ENCODE measurements at regions not wholly inside any gene's neighbourhood (a gene's known extent, or its start where the extent isn't known, plus 50 kb on each side); places are given as distances from the start of the nearest gene placed in this dataset.

DNA sequence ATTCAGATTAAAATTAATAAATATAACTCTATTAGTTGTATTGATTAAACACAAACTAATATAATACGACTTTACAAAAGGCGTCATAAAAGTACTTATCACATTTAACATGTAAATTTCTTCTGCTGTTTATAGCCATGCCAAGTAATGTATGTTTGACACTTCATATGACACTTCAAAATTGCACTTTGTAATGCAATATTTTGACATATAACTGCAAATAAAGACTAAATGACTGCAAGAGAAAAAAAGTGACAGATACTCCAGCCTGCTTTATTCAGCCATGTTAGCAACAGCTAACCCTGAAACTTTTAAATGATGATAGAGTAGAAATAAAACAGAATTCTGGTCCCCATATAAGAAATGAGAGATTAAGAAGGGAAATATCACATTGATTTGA is 1238.0 kb downstream of the MRPL39 start:
- in situ Hi-C loops (cut with HindIII; ENCODE audit: low pct_unique_long_range_greater_than_20kb, low sequenced_read_pairs), result no loop called here
- no peak for DNase-seq (ENCODE audit: low read depth)

- in situ Hi-C loops (cut with HindIII; ENCODE audit: low pct_unique_long_range_greater_than_20kb, low sequenced_read_pairs), result no loop called here
Measured at GRCh38 chr21:24367936-24368335, 1239.3 kb downstream of the MRPL39 start.

DNA sequence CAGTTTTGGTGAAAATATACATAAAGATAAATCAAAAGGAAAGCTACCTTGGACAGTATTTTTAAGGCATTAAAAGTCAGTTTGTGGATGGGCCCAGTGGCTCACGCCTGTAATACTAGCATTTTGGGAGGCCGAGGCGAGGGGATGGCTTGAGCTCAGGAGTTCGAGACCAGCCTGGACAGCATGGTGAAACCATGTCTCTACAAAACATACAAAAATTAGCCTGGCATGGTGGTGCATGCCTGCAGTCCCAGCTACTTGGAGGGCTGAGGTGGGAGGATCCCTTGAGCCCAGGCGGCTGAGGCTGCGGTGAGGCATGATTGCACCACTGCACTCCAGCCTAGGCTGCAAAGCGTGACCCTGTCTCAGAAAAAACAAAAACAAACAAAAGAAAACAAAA is 1253.8 kb downstream of the MRPL39 start:
- no peak for DNase-seq (ENCODE audit: low read depth)
- in situ Hi-C loops (cut with HindIII; ENCODE audit: low pct_unique_long_range_greater_than_20kb, low sequenced_read_pairs), result no loop called here

More at GRCh38 chr21:24367936-24368335, 1239.3 kb downstream of the MRPL39 start:
- DNase-seq (ENCODE audit: low read depth), result peak; percentile 14

DNA sequence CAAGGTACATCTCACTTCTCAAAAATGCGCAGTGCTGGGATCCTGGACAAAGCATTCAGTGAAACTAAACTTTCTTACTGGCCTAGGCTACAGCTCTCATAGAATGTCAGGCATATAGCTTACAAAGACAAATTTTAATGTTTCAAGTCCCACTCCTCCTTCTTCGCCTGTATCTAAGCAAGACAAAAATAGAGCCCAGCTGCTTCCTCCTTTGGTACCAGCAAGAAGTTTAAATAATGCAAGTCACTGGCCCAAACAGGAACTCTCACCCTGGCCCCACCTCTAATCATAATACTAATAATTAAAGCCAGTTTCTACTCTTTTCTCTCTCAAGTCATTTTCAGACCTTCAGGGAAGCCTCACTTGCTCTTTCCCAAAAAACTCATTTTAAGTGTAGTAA is 1267.9 kb downstream of the MRPL39 start:
- in situ Hi-C loops (cut with HindIII; ENCODE audit: low pct_unique_long_range_greater_than_20kb, low sequenced_read_pairs), result no loop called here

GRCh38 chr21:24336491-24336890 is 1270.8 kb downstream of the MRPL39 start:
- DNase-seq (ENCODE audit: low read depth), result no peak
- in situ Hi-C loops (cut with HindIII; ENCODE audit: low pct_unique_long_range_greater_than_20kb, low sequenced_read_pairs), result no loop called here

More for the DNA sequence above, 1267.9 kb downstream of the MRPL39 start:
- no peak for DNase-seq (ENCODE audit: low read depth)

GRCh38 chr21:24323536-24323935 is 1283.7 kb downstream of the MRPL39 start:
- in situ Hi-C loops (cut with HindIII; ENCODE audit: low pct_unique_long_range_greater_than_20kb, low sequenced_read_pairs), result no loop called here
- DNase-seq (ENCODE audit: low read depth), result no peak

- DNase-seq (ENCODE audit: low read depth), result no peak
- in situ Hi-C loops (cut with HindIII; ENCODE audit: low pct_unique_long_range_greater_than_20kb, low sequenced_read_pairs), result no loop called here
Measured at GRCh38 chr21:24316277-24316922, 1290.9 kb downstream of the MRPL39 start.

- in situ Hi-C loops (cut with HindIII; ENCODE audit: low pct_unique_long_range_greater_than_20kb, low sequenced_read_pairs), result no loop called here
- DNase-seq (ENCODE audit: low read depth), result no peak
Measured at GRCh38 chr21:24310788-24311187, 1296.5 kb downstream of the MRPL39 start.

- in situ Hi-C loops (cut with HindIII; ENCODE audit: low pct_unique_long_range_greater_than_20kb, low sequenced_read_pairs), result no loop called here
- DNase-seq (ENCODE audit: low read depth), result no peak
Measured at GRCh38 chr21:24308183-24308582, 1299.1 kb downstream of the MRPL39 start.

DNA sequence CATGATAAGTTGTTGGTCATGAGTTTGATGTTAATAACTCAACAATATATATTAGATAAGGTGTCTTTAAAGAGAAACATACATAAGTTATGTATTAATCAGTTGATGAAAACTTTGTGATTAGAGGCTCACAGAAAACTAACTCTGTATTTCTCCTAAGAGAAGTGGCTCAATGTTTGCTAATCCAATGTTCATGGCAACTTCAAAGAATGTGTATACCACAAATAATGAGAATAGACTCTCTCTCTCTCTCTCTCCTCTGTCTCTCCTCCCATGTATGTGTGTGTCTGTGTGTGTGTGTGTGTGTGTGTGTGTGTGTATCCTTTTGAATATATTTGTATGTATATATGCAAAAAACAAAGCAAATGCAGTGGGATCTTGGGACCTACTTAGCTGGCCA is 1304.9 kb downstream of the MRPL39 start:
- in situ Hi-C loops (cut with HindIII; ENCODE audit: low pct_unique_long_range_greater_than_20kb, low sequenced_read_pairs), result no loop called here
- DNase-seq (ENCODE audit: low read depth), result no peak

GRCh38 chr21:24298040-24298439 is 1309.2 kb downstream of the MRPL39 start:
- no peak for DNase-seq (ENCODE audit: low read depth)
- in situ Hi-C loops (cut with HindIII; ENCODE audit: low pct_unique_long_range_greater_than_20kb, low sequenced_read_pairs), result no loop called here

- no peak for DNase-seq (ENCODE audit: low read depth)
- in situ Hi-C loops (cut with HindIII; ENCODE audit: low pct_unique_long_range_greater_than_20kb, low sequenced_read_pairs), result no loop called here
Measured at GRCh38 chr21:24294171-24294570, 1313.1 kb downstream of the MRPL39 start.

DNA sequence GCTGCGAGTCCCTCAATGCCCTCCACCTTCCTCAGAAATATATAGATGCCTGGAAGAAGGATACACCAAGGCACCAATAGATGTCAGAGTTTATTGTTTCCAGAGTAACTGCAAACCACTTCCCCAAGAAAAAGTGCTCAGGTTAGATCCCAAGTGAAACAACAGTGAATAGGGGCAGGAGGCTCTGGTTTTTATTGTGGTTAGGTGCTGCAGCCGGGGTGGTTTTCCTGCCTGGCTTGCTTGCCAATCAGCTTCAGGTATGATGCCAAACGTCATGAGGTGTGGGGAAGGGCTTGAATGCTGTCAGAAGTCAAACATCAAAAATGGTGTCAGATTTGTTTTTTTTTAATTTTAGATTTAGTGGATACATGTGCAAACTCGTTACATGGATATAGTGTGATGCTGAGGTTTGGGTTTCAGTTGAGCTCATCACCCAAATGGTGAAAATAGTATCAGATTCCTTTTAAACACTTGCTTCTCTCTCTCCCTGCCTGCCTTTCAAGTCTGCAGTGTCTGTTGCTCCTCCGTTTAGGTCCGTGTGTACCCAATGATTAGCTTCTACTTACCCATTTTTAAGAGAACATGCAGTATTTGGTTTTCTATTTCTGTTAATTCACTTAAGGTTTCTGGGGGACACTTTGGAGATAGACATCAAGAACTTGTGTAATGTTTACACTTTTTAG is 1317.0 kb downstream of the MRPL39 start:
- no peak for DNase-seq (ENCODE audit: low read depth)
- in situ Hi-C loops (cut with HindIII; ENCODE audit: low pct_unique_long_range_greater_than_20kb, low sequenced_read_pairs), result no loop called here

DNA sequence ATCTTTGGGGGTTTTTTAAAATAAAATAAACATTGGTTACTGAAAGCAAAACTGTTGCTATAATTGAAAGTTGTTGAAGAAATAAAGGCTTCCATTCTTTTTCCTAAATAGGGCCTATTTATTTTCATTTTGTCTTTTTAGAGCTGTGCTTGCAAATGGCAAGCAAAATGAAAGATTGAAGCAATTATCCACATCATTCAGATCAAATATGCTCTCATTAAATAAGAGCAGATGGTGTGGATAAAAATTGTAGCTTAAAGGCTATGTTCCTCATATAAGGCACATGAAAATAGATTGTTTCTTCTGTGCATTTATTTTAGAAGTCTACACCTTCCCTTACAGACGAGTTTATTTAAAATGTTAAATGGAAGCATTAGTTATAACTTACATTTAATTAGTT is 1317.7 kb downstream of the MRPL39 start:
- in situ Hi-C loops (cut with HindIII; ENCODE audit: low pct_unique_long_range_greater_than_20kb, low sequenced_read_pairs), result no loop called here
- DNase-seq (ENCODE audit: low read depth), result no peak

GRCh38 chr21:24280596-24280995 is 1326.7 kb downstream of the MRPL39 start:
- in situ Hi-C loops (cut with HindIII; ENCODE audit: low pct_unique_long_range_greater_than_20kb, low sequenced_read_pairs), result no loop called here
- DNase-seq (ENCODE audit: low read depth), result no peak

DNA sequence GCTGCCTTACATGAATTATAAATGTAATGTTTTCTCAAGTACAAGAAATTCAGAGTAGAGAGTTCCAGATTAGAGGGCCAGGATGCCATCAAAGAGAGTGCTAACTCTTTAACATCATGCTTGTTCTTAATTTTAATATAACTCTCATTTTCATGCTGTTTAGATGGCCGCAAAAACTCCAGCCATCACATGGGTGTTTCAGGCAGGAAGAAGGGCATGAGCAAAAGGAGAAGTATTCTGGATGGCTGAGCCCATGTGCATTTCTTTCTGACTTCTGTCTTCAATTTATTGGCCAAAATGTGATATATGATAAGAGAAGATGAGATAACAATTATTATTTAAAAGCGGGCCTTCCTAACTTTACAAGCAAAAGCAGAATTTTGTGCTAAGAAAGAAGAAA is 1328.6 kb downstream of the MRPL39 start:
- no peak for DNase-seq (ENCODE audit: low read depth)
- in situ Hi-C loops (cut with HindIII; ENCODE audit: low pct_unique_long_range_greater_than_20kb, low sequenced_read_pairs), result no loop called here

DNA sequence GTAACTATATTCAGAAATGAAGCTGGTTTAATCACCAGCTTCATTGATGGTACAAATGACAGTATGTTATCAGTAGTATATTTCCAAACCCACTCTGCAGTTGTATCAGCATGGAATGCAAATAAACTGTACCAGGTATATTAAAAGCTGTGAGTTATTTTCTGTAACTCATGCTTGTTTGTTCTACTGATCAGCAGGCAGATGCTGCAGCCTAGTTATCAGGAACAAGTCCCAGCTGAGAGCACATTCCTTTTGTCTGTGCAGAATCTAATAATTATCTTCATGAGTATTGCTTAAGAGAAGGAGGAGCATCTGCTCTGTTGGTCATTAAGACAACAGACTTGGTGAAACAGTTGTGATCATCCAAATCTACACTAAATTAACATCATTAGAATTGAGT is 1331.1 kb downstream of the MRPL39 start:
- no peak for DNase-seq (ENCODE audit: low read depth)
- in situ Hi-C loops (cut with HindIII; ENCODE audit: low pct_unique_long_range_greater_than_20kb, low sequenced_read_pairs), result no loop called here

DNA sequence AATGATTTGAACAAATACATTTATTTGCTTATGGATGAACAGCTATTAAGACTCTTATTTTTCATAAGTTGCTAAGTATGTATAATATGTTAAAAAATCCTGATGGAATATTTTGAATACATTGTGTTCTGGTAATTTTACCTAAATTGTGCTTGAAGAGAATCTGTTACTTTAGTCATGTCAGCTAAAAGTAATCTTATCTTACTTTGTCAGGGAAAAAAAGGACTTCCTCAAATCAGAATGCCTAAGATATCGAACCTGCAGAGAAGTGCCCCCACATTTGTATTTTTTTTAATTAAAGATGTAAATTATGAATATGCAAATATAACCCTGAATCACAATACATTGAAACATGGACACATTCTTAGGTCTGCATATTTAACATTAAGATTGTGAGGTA is 1331.7 kb downstream of the MRPL39 start:
- in situ Hi-C loops (cut with HindIII; ENCODE audit: low pct_unique_long_range_greater_than_20kb, low sequenced_read_pairs), result no loop called here
- DNase-seq (ENCODE audit: low read depth), result no peak

DNA sequence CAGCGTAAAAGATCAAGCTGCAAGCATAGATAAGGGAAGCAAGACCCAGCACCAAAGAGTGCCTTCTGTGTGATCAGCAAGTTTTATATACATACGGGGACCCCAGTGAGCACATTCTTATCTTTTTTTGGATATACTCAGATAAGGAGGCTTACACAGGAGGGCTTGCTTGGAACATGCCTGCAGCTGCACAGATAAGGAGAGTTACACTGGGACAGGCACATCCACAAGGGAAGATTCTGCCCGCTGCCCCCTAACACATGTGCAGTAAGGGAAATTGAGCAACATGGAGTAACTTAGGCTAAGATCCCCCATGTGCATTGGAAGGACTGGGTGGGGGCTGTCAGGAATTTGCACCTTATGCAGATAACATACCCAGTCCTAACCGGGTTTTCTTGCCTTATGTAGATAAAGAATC is 1334.8 kb downstream of the MRPL39 start:
- no peak for DNase-seq (ENCODE audit: low read depth)
- in situ Hi-C loops (cut with HindIII; ENCODE audit: low pct_unique_long_range_greater_than_20kb, low sequenced_read_pairs), result no loop called here

- DNase-seq (ENCODE audit: low read depth), result no peak
- in situ Hi-C loops (cut with HindIII; ENCODE audit: low pct_unique_long_range_greater_than_20kb, low sequenced_read_pairs), result no loop called here
Measured at GRCh38 chr21:24265987-24266386, 1341.3 kb downstream of the MRPL39 start.
